Astrocyte of the hippocampus (primary cell): ENCODE measurements at regions not wholly inside any gene's neighbourhood (a gene's known extent, or its start where the extent isn't known, plus 50 kb on each side); places are given as distances from the start of the nearest gene placed in this dataset.

Source experiments
- DNase-seq: peaks from one replicate; pipeline ENCODE4 v3.0.0; 2011; ENCODE audit warnings: low read depth, low spot score

DNA sequence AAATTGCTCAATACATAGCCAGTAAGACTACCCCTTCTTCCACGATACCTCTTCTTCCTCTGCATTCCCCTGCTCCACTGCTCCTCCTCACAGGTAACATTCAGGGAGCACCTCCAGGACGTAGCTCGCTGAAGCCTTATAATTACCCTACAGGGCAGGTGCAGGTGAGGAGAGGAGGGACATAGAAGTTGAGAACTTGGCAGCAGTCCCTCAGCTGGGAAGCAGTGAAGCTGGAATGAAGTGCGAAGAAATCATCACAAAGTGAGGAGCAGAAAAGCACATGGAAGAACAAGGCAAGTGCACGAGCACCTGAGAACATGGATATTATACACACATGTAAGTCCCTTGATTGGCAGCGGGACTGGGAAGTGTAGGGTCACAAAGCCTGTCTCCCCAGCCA, 118.2 kb downstream of the HSD17B3 start:
- no peak for DNase-seq

DNA sequence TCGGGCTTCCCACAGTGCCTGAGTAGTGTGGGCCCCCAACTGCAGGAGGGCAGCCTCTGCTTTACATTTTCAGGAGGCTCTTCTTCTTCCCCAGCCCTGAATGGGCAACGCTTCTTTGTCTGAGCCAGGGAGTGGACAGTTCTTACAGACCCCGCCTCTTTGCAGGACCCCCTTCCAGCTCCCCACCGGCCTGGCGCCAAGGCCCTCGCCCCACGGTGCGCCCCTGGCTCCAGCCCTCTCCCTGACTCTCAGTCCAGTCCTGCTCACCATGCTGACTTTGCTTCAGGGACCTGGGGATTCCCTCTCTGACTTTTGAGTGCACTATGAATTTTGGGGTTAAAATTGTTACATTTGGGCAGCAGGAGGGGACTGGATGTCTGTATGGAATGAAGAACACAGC, 123.8 kb downstream of the HSD17B3 start:
- DNase-seq = no peak

DNA sequence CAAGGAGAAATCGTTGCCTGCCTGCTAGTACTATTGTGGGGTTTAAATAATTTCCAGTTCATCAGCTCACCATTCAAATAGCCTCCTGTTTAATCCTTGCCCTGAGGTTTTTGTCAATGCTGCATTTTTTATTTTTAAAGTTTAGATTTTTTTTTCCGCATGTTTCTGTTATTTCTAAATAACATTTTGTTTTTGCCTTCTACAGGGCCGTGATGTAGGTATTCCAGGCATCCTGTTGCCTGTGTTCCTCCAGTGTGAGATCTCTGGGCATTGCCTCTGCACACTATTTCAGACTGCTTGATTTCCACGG, 124.3 kb downstream of the HSD17B3 start:
- no peak for DNase-seq

DNA sequence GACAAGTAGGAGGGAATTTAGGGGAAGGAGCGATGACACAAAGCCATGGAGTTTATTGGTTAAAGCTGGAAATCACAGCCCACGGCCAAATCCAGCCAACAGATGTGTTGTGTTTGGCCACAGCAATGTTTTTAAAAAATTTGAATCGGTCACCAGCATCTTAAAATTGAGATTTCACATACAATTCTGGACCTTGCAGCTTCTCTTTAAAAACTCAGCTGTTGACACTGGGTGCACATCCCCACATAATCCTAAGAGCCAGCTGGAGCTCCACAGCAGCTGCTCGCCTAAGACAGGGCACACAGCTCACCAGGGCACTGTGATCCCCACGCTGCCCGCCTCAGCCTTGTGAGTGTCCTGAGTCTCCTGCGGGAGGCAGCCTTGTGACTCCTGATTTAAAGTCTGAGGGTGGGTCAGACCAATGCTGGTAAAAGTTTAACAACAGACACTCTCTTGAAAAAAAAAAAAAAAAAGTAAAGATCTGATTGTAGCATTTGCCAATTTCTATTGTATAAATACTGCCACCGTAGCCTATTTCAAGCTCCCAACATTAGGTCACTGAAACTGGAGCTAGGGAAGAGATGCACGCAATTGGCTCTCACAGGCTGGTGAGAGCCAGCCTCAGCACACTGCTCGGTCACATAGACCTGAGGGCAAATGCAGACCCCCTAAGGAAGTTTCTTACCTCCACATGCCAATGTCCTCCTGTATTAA, 124.8 kb downstream of the HSD17B3 start:
- DNase-seq = no peak

DNA sequence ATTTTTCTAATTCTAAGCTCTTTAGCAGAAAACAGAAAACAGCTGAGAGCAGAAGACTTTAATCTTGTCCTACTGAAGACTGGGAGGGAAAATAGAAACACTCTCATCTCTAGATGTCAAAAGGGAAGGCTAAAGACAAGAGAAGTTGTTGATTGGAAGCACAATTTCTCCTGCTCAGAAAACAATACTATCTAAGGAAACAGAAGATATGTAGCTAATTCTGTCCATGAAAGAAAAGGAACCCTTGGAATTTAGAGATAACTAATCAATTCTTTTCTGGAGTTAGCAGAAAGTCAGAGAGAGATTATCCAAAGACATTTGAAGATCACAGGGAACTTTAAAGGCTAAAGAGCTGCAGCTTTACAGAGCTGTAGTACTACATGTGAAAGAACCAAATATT, 126.2 kb downstream of the HSD17B3 start:
- DNase-seq = no peak

DNA sequence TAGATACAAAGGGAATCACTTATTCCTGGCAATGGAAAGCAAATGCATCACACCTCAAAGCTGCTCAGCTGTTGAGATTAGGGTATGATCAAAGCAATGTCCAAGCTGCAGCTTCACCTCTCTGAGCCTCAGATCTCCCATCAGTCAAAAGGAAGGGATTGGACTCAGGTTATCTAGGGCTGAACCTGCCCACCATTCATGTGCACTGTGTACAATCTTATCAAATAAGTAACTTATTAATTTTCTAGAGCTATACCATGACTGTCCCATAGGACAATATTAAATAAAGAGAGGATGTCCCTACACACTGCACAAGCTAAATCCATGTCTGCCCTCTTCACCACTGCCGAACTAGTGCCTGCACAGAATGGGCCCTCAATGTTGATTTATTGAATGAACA, 127.0 kb downstream of the HSD17B3 start:
- DNase-seq = no peak

DNA sequence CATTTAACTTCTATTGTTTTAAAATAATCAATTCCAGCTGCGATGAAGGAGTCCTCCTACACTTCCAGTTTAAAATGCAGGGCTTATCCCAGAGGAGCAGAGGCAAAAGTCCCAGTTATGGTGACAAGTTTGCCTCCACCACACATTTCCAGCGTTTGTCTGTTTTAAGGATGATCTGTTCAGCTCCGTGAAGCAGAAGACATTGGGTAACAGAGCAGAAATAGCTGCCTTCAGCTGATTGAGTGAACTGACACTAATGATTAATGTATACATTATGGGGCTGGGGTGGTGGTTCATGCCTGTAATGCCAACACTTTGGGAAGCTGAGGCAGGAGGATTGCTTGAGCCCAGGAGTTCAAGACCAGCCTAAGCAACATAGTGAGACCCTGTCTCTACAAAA, 127.6 kb downstream of the HSD17B3 start:
- DNase-seq = no peak

DNA sequence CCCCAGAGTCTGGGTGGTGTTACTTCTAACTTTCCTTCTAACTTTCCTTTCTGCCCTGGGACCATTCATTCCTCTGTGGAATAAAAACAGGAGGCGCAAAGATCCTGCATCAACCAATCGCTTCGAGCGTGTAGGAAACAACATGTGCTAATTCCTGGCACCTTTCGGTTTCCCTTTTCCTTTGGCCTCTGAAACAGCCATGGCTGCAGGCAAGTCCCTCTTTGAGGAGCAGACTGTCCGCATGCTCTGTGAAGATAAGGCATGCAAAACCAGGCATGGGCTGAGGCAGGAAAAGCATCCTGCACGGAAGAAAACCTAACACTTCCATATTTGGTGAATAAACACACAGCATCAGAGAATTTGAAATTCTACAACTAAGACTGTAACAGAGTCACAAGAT, 128.3 kb downstream of the HSD17B3 start:
- no peak for DNase-seq

DNA sequence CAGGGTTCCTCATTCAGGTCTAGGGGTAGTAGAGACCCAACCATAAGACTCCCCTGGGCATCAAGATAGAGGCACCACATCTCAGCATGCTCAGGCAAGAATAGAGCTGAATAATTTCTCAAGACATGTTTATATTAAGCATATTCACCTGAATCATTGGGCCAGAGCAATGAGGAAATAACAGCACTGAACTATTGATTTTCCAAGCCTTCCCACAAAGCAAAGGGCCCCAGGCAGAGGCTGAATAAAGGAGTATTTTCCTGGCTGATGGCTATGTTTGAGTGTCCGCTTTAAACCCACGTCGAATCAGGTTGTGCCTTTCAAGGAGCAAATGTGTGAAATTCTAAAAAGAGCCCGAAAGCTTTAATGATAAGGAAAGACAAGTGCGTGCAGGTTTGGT, 129.2 kb downstream of the HSD17B3 start:
- DNase-seq = no peak

DNA sequence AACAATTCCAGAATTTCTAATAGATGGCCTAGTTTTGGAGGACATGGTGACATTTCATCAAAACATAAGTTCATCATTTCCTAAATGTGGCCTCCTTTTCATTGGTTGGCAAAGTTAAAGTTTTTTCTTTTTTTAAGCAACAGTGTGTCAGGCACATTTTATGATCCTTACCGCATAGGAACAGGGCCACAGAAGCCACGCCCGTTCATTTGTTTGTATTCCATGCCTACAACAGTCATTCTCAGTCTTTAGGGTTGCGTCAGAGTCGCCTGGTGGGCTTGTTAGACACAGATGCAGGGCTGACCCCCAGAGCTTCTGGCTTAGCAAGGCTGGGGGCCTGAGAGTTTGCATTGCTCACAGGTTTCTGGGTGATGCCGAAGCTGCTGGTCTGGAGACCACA, 130.2 kb downstream of the HSD17B3 start:
- no peak for DNase-seq

DNA sequence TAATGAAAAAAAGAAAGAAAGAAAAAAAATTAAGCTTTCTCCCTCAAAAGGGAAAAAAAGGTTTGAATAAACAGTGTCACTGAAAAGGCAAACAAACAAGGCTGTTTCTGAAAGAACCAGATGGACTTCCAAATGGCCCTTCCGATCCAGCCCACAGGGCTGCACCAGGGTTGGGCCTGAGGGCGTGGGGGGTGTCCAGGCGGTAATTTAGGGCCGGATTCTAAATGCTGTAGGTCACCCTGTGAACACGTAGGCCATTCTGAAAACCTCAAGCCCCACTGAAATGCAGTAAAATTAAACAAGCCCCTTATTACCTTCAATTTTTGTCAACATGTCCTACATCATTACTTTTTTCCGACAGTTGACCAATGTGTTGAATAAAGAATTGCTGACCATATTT, 132.1 kb downstream of the HSD17B3 start:
- DNase-seq = no peak

DNA sequence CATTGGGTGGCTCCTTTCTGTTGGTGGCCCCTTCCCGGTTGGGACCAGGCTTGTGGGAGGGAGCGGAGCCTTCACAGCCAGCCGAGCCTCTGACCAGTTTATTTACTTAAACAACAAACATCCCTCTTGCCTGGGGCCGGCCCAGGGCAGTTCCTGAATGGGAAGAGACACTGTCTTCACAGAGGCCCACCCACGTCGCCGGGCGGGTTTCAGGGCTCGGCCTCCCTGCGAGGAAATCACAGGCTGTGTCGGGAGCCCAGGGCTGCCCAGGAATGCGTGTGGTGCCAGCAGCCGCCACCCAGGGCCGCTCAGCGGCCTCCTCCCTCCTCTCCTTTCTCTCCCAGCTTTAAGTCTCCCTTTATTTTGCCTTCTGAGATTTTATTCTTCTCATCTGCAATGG, 132.5 kb downstream of the HSD17B3 start:
- DNase-seq = peak; percentile 59

DNA sequence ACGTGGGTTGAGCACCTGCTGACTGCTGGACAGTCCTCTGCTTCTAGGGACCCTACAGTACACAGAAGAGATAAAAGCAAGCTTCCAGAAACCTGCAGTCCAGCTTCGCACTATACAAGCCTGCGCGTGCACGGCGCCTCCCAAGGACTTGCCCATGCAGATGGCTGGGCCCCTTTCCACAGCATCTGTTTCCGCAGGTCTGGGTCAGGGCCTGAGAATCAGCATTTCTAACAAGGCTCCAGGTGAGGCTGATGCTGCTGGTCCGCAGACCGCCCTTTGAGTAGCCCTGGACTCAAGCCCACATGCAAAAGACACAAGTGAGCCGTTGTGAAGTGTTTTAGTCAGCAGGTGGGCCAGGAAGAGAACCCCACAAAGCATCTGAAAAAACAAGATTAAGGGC, 133.1 kb downstream of the HSD17B3 start:
- DNase-seq = no peak

DNA sequence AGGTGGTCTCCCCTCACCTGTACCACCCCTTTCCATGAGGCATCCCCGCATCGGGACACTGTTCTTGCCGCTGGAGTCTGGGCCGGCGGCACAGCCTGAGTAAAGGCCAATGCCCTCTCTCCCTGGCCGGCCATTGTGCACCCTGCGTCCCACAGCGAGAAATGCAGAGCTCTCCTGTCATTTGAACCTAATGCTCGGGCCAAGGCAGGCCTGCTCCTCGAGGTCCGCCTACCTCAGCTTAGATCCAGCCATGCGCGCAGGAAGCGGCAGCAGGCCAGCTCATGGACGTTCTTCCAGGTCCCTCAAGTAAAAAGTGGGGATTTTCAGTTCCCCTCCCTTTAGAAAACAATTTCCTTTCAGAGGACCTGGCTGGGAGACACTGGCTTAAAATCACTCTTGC, 135.0 kb downstream of the HSD17B3 start:
- DNase-seq = no peak

DNA sequence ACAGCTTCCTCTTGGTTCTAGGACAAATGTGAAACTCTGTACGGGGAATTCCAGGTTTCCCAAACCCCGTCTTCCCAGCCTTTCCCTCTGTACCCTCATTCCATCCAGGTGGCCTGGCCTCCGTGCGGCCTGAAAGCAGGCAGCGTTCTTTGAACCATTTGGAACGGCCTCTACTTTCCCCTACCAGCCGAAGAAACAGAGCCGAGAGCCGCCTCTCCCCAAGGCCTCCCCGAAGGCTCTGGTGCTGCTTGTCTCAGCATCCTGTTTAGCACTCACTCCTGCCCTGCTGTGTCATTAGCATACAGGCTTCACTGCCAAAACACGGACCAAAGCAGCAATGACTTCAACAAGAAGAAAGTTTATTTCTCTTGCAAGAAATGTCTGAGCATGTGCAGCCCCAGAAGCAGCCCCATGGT, 137.7 kb downstream of the HSD17B3 start:
- DNase-seq = no peak

DNA sequence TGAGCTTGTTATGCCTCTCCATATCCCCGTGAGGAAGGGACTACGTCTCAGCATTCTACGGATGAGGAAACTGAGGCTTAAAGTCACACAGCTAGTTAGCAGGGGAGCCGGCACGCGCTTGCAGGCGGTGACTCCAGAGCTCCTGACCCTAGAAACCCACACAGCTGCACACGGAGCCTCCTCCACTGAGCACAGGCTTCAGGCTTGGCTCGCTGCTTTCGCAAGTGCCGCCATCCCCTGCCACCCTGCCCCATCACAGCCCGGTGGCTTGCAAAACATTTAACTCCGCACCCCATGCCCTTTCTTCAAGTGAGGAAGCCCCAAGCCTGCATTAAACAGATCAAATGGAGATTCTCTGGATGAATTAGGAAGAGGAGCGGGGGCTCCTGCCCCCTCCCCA, 138.3 kb downstream of the HSD17B3 start:
- DNase-seq = no peak

DNA sequence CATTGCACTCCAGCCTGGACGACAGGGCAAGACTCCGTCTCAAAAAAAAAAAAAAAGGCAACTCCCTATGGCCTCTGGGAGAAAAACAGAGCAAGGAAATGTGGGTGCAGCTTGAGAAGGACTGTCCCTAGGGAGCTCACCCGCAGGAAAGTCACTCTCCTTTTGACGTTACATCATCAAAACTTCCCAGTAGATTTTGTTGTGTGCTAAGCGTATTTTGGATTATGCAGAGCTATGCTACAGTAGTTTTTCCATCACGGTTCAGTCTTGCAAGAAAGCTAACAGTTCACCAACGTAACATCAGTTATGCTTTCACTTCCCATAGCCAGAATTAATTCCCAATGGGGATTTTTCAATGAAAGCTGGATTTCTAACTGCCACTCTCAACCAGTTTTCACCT, 138.8 kb downstream of the HSD17B3 start:
- no peak for DNase-seq

DNA sequence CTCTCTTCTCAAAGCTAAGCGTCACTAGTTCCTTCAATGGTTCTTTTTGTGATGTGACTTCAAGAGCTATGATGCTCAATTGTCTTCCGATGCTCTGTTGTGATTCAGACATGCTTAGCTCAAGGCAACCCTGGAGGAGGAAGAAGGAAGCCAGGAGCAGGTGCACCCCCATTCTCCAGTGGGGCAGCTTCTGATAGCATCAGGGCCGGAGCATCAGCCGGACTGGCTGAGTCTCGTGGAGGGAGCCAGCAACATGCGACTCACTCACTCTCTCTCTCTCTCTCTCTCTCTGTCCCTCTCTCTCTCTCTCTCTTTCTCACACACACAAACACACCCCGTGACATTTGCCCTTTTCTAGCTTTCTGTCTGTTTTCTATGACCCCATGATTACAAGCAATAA, 140.2 kb downstream of the HSD17B3 start:
- DNase-seq = no peak

DNA sequence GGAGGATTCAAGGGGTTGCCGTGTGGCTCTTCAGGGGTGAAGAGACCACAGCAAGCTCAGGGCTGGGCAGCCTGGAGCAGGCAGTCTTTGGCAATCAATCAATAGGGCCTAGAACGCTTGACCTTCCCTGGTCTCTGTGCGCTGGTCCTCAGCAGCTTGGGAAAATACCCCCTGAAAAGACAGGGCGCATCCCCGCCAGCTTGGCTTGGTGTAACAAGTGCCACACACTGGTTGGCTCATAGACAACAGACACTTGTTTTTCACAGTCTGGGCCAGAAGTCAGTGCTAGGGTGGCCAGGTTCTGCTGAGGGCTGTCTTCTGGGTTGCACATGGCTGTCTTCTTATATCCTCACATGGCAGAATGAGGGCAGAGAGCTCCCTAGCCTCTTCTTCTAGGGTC, 141.1 kb downstream of the HSD17B3 start:
- DNase-seq = no peak

DNA sequence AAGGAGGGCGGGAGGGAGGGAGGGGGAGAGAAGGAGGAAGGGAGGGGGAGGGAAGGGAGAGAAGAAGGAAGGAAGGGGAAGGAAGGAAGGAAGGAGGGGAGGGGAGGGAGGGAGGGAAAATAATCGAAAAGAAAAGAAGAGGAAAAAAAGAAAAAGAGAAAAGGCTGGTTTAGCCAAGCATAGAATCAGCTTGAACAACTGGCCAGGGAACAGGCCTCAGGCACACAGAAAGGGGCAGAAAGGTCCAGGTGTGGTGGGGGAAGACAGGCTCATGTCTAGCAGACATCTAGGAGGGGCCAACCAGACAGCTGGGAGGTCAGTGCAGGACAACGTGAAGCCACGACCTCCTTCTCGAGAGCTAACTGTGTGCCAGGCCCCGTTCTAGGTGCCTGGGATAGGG, 141.8 kb downstream of the HSD17B3 start:
- no peak for DNase-seq

DNA sequence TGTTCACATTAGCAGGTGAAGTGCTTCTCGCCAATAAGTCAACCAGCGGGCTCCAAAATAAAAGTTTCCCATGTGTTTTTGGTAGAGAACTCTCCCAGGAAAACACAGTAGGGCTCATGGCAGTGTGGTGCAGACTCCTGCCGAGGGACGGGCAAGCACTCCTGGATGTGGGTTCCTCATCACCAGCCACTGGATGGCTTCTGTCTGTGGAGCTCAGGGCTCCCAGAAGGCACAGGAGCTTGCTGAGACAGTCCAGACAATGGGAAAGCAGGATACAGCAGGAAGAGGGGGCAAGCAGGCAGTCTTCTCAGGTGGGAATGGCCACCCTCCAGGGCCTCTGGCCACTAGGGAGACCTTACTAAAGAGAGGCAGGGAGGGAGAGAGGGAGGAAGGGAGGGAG, 142.4 kb downstream of the HSD17B3 start:
- no peak for DNase-seq

DNA sequence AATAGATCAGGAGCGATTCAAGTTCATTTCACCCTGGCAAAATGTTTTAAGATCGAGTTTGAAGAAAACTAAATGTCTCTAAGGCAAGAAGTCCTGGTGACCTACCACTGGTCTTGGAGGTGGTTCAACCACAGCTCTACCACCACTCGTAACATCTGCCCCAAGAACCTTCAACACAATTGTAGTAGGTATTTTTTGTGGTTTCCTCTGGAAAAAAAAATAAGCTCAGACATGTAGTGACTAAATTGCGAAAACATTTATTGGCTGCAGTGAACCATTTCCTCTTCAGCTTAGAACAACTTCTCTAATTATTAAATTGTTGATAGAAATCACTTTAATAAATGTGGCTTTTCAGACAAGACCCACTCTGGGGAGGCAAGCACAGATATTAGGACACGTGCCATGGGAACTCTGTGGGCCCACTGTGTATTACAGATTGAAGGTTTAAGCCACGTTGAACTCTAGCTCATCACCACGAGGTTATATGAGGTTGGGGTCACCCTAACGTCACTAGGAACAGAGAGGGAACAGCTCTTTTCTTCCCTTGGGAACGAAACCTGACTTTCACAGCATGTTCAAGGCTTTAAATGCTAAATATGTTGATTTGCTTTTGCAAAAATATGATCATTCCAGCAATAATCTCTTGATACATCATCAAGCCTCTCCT, 142.9 kb downstream of the HSD17B3 start:
- peak; percentile 39 for DNase-seq

DNA sequence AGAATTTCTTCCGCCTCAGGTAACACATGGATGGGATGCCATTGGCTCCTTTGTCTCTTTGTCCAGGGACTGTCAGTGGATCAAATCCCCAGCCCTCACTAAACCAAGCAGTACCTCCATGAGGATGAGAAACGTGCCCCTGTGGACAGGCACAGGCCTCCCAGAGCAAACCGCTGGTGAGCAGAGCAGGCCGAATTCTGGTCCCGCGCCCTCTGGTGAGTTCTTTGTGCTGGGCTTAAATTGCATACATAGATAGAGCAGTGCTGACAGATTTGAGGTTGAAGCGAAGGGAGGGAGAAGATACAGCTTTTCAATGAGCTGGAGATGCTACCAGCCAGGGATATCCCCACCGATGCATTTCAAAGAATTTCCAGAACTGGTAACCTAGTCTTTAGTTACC, 143.8 kb downstream of the HSD17B3 start:
- no peak for DNase-seq

DNA sequence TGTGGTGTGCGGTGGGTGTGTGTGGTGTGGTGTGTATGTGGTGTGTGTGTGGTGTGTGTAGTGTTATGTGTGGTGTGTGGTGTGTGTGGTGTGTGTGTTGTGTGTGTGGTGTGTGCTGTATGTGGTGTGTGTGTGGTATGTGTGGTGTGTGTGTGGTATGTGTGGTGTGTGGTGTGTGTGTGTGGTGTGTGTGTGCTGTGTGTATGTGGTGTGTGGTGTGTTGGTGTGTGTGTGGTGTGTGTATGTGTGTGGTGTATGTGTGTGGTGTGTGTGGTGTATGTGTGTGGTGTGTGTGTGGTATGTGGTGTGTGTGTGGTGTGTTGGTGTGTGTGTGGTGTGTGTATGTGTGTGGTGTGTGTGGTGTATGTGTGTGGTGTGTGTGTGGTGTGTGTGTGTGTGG, 144.3 kb downstream of the HSD17B3 start:
- no peak for DNase-seq
